ENCODE measurements at regions not wholly inside any gene's neighbourhood (a gene's known extent, or its start where the extent isn't known, plus 50 kb on each side); places are given as distances from the start of the nearest gene placed in this dataset.
"Not testable (repeated sequence)": the region's sequence is repeated elsewhere in the genome, so short reads cannot be mapped to it uniquely, and the experiment has no call there.

GRCh38 chr15:22238959-22239805 lies 158.9 kb downstream of the OR4M2 start:
- TF ChIP-seq CTCF, POLR2A (IDR thresholded peaks at IDR 0.05): not testable (repeated sequence)
